HUDEP-2 (cell line): ENCODE measurements at regions not wholly inside any gene's neighbourhood (a gene's known extent, or its start where the extent isn't known, plus 50 kb on each side); places are given as distances from the start of the nearest gene placed in this dataset.
A peak's percentile ranks its signal among the peaks of the same experiment; 100 is the strongest.
"Not testable (repeated sequence)": the region's sequence is repeated elsewhere in the genome, so short reads cannot be mapped to it uniquely, and the experiment has no call there.

Experiments used
- DNase-seq, 76 experiments: peaks; one replicate each; lab custom pipeline; 2025; ENCODE audit not compliant: unreplicated experiment in 76 of 76; lab: John Stamatoyannopoulos, UW

GRCh38 chr2:231644426-231644825 is 51.8 kb downstream of the TEX44 start:
- DNase-seq, result no peak

- no peak for DNase-seq
These were observed 53.8 kb downstream of the TEX44 start for GRCh38 chr2:231646476-231646875.

GRCh38 chr2:231648579-231649174 is 56.0 kb downstream of the TEX44 start:
- peak in 53 of 76 experiments; percentile 2 to 71 (median 45) for DNase-seq

GRCh38 chr2:231651561-231651960 is 56.8 kb upstream of the PTMA start:
- DNase-seq, result not testable (repeated sequence)

- DNase-seq, result no peak
These were observed 52.8 kb upstream of the PTMA start for GRCh38 chr2:231655488-231655887.

GRCh38 chr2:231655894-231656293 is 52.4 kb upstream of the PTMA start:
- DNase-seq, result no peak
